ENCODE measurements at regions not wholly inside any gene's neighbourhood (a gene's known extent, or its start where the extent isn't known, plus 50 kb on each side); places are given as distances from the start of the nearest gene placed in this dataset.

- TF ChIP-seq NR3C1 (IDR thresholded peaks at IDR 0.05) = no peak
- TF ChIP-seq, protein P1, sequence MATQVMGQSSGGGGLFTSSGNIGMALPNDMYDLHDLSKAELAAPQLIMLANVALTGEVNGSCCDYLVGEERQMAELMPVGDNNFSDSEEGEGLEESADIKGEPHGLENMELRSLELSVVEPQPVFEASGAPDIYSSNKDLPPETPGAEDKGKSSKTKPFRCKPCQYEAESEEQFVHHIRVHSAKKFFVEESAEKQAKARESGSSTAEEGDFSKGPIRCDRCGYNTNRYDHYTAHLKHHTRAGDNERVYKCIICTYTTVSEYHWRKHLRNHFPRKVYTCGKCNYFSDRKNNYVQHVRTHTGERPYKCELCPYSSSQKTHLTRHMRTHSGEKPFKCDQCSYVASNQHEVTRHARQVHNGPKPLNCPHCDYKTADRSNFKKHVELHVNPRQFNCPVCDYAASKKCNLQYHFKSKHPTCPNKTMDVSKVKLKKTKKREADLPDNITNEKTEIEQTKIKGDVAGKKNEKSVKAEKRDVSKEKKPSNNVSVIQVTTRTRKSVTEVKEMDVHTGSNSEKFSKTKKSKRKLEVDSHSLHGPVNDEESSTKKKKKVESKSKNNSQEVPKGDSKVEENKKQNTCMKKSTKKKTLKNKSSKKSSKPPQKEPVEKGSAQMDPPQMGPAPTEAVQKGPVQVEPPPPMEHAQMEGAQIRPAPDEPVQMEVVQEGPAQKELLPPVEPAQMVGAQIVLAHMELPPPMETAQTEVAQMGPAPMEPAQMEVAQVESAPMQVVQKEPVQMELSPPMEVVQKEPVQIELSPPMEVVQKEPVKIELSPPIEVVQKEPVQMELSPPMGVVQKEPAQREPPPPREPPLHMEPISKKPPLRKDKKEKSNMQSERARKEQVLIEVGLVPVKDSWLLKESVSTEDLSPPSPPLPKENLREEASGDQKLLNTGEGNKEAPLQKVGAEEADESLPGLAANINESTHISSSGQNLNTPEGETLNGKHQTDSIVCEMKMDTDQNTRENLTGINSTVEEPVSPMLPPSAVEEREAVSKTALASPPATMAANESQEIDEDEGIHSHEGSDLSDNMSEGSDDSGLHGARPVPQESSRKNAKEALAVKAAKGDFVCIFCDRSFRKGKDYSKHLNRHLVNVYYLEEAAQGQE (IDR thresholded peaks at IDR 0.05) = no peak
- TF ChIP-seq, protein P2, sequence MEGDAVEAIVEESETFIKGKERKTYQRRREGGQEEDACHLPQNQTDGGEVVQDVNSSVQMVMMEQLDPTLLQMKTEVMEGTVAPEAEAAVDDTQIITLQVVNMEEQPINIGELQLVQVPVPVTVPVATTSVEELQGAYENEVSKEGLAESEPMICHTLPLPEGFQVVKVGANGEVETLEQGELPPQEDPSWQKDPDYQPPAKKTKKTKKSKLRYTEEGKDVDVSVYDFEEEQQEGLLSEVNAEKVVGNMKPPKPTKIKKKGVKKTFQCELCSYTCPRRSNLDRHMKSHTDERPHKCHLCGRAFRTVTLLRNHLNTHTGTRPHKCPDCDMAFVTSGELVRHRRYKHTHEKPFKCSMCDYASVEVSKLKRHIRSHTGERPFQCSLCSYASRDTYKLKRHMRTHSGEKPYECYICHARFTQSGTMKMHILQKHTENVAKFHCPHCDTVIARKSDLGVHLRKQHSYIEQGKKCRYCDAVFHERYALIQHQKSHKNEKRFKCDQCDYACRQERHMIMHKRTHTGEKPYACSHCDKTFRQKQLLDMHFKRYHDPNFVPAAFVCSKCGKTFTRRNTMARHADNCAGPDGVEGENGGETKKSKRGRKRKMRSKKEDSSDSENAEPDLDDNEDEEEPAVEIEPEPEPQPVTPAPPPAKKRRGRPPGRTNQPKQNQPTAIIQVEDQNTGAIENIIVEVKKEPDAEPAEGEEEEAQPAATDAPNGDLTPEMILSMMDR (IDR thresholded peaks at IDR 0.05) = no peak
- no peak for TF ChIP-seq POLR2A (IDR thresholded peaks at IDR 0.05; ENCODE audit: low read length)
- no peak for TF ChIP-seq FOSL2 (IDR thresholded peaks at IDR 0.05)
- no peak for TF ChIP-seq FOSL2 (CRISPR knock-in tag; IDR thresholded peaks at IDR 0.05)
- TF ChIP-seq MAZ (IDR thresholded peaks at IDR 0.05; ENCODE audit: borderline replicate concordance, low read depth, low read length) = no peak
- no peak for TF ChIP-seq HOXB5 (CRISPR knock-in tag; IDR thresholded peaks at IDR 0.05)
- TF ChIP-seq CEBPB (IDR thresholded peaks at IDR 0.05) = no peak
- no peak for TF ChIP-seq ESRRA (IDR thresholded peaks at IDR 0.05; ENCODE audit: borderline replicate concordance, low read length)
- no peak for TF ChIP-seq RNF2 (IDR thresholded peaks at IDR 0.05; ENCODE audit: borderline replicate concordance, low read depth)
Observed at GRCh38 chr4:110953191-110953590, 330.3 kb upstream of the PITX2 start.
